Smooth muscle cell (in vitro differentiated cells): ENCODE measurements at regions not wholly inside any gene's neighbourhood (a gene's known extent, or its start where the extent isn't known, plus 50 kb on each side); places are given as distances from the start of the nearest gene placed in this dataset.

Source experiments
- DNase-seq: peaks from one replicate; lab custom pipeline; 2025; ENCODE audit not compliant: unreplicated experiment; lab: John Stamatoyannopoulos, UW
- H2AFZ ChIP-seq: fragments of 200-600 bp; sonication (generic); 2 replicates; pipeline ENCODE4 v1.6.0; 2016; ENCODE audit warnings: antibody characterized with exemption, low read depth, mild to moderate bottlenecking
- H3F3A ChIP-seq: fragments of 200-600 bp; sonication (generic); 2 replicates; pipeline ENCODE4 v1.6.0; 2017; ENCODE audit warnings: antibody characterized with exemption, low read depth
- H3K27ac ChIP-seq: fragments of 200-600 bp; sonication (generic); 2 replicates; pipeline ENCODE4 v1.5.1; 2016; ENCODE audit warnings: low read depth, mild to moderate bottlenecking
- H3K27me3 ChIP-seq: fragments of 200-600 bp; sonication (generic); 2 replicates; pipeline ENCODE4 v1.6.1; 2016; ENCODE audit warnings: low read depth, mild to moderate bottlenecking
- H3K36me3 ChIP-seq: fragments of 200-600 bp; sonication (generic); 2 replicates; pipeline ENCODE4 v1.5.1; 2016; ENCODE audit warnings: low read depth
- H3K4me1 ChIP-seq: fragments of 200-600 bp; sonication (generic); 2 replicates; pipeline ENCODE4 v1.5.1; 2016; ENCODE audit warnings: low read depth
- H3K4me2 ChIP-seq: fragments of 200-600 bp; sonication (generic); 2 replicates; pipeline ENCODE4 v1.6.0; 2016; ENCODE audit warnings: mild to moderate bottlenecking
- H3K4me3 ChIP-seq: fragments of 200-600 bp; sonication (generic); 2 replicates; pipeline ENCODE4 v1.5.1; 2016; ENCODE audit warnings: mild to moderate bottlenecking
- H3K79me2 ChIP-seq: fragments of 200-600 bp; sonication (generic); 2 replicates; pipeline ENCODE4 v1.6.0; 2016; ENCODE audit warnings: low read depth, mild to moderate bottlenecking
- H3K9ac ChIP-seq: fragments of 200-600 bp; sonication (generic); 2 replicates; pipeline ENCODE4 v1.6.0; 2016; ENCODE audit warnings: low read depth
- H3K9me3 ChIP-seq: fragments of 200-600 bp; sonication (generic); replicated peaks from 2 replicates; pipeline ENCODE4 v1.5.1; 2016; ENCODE audit warnings: low read depth
- H4K20me1 ChIP-seq: fragments of 200-600 bp; sonication (generic); 2 replicates; pipeline ENCODE4 v1.6.0; 2016; ENCODE audit warnings: low read depth
- WGBS: methylation state at CpG from one replicate; pipeline ENCODE4 v1.1.7; 2016; ENCODE audit warnings: low lambda C conversion rate; 5-methylcytosine and 5-hydroxymethylcytosine counted together
- TF ChIP-seq, protein P1 (sequence below): fragments of 200-600 bp; sonication (generic); IDR thresholded peaks from 2 replicates; pipeline ENCODE4 v1.5.1; 2017; ENCODE audit warnings: borderline replicate concordance, mild to moderate bottlenecking, antibody characterized with exemption; ENCODE audit not compliant: insufficient read depth, poor library complexity, severe bottlenecking

DNA sequence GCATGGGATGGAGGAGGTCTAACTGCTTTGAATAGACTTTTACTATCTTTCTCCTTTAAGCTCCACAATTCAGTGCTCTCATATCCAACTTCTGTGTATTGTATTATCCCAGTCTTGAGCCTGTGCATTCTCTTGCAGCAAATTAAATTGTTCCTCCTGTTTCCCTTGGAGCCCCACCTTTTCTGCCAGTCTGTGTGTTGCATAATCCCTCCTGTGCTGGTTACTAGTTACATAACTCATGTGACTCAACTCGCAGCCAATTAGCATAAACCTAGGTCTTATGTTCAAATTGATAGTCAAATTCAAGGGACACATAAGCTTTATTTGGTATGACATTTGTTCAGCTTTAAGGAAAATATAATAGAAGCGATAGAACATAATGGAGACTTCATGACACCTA lies 1863.5 kb downstream of the MRPL39 start:
- Histone ChIP-seq H3K36me3 (no peaks in the 10 kb centered on the region), H3K4me3 (no peak overlapping the region), H3K27me3 (no peaks in the 10 kb centered on the region), H3F3A (no peaks in the 10 kb centered on the region), H3K9me3 (peaks cover 2% of the 10 kb centered on the region), H3K4me2 (no peak overlapping the region), H3K27ac (no peak overlapping the region), H3K4me1 (no peaks in the 10 kb centered on the region), H3K79me2 (no peaks in the 10 kb centered on the region), H3K9ac (no peak overlapping the region), H2AFZ (no peak overlapping the region), H4K20me1 (no peaks in the 10 kb centered on the region)
- TF ChIP-seq, protein P1, sequence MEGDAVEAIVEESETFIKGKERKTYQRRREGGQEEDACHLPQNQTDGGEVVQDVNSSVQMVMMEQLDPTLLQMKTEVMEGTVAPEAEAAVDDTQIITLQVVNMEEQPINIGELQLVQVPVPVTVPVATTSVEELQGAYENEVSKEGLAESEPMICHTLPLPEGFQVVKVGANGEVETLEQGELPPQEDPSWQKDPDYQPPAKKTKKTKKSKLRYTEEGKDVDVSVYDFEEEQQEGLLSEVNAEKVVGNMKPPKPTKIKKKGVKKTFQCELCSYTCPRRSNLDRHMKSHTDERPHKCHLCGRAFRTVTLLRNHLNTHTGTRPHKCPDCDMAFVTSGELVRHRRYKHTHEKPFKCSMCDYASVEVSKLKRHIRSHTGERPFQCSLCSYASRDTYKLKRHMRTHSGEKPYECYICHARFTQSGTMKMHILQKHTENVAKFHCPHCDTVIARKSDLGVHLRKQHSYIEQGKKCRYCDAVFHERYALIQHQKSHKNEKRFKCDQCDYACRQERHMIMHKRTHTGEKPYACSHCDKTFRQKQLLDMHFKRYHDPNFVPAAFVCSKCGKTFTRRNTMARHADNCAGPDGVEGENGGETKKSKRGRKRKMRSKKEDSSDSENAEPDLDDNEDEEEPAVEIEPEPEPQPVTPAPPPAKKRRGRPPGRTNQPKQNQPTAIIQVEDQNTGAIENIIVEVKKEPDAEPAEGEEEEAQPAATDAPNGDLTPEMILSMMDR, result no peak
- DNase-seq, result no peak
- WGBS, result 73% methylated on average over 2 of the region's 2 CpGs

DNA sequence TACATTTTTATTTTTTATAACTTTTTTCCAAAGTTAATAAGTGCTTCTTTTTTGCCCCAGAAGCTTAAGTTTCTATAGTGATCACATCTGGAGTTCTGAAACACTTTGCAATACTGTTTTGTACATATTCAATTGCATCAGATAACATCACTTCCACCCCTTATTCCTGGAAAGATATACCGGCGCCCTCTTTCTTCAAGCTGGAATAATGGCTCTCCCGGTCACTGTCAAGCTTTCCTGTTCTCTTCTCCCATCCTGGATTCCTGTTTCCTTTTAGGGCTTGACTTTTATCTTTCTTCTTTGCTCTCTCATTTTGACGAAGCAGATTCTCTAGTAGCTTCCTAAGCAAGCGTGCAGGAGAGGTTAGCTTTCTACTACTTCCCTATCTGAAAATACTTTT lies 1866.8 kb downstream of the MRPL39 start:
- H3K9ac ChIP-seq, result no peak overlapping the region
- no peaks in the 10 kb centered on the region for H3K27me3 ChIP-seq
- H3F3A ChIP-seq, result no peaks in the 10 kb centered on the region
- no peak overlapping the region for H3K4me2 ChIP-seq
- H4K20me1 ChIP-seq, result no peaks in the 10 kb centered on the region
- H3K9me3 ChIP-seq, result no peaks in the 10 kb centered on the region
- no peaks in the 10 kb centered on the region for H3K36me3 ChIP-seq
- DNase-seq, result no peak
- H3K27ac ChIP-seq, result no peak overlapping the region
- H3K4me1 ChIP-seq, result no peaks in the 10 kb centered on the region
- TF ChIP-seq, protein P1, result no peak
- 70% methylated on average over 5 of the region's 5 CpGs for WGBS
- H3K4me3 ChIP-seq, result no peak overlapping the region
- H2AFZ ChIP-seq, result no peak overlapping the region
- H3K79me2 ChIP-seq, result no peaks in the 10 kb centered on the region

DNA sequence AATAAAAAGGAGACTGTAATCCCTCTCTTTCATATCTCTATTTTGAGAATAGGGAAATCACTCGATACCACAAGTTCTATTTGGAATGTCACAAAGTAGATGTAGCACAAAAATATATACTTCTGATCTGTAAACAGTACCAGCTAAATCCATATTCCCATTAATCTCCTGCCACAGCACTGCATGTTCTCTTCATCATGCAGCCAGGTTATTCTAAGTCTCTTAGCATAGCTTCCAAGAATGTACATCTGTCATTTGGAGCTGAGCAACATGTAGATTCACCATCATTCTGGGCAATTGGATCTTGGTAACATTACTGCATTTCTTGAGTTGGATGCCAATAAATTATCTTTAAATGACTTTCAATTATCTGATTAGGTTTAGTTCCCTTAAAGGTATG lies 1874.5 kb downstream of the MRPL39 start:
- Histone ChIP-seq H2AFZ (no peak overlapping the region), H3K27me3 (no peaks in the 10 kb centered on the region), H4K20me1 (no peaks in the 10 kb centered on the region), H3K9ac (no peak overlapping the region), H3F3A (no peaks in the 10 kb centered on the region), H3K4me1 (no peaks in the 10 kb centered on the region), H3K79me2 (no peaks in the 10 kb centered on the region), H3K36me3 (no peaks in the 10 kb centered on the region), H3K27ac (no peak overlapping the region), H3K4me3 (no peak overlapping the region), H3K9me3 (no peaks in the 10 kb centered on the region), H3K4me2 (no peak overlapping the region)
- TF ChIP-seq, protein P1, result no peak
- WGBS, result 72% methylated on average over 1 of the region's 1 CpG
- no peak for DNase-seq

DNA sequence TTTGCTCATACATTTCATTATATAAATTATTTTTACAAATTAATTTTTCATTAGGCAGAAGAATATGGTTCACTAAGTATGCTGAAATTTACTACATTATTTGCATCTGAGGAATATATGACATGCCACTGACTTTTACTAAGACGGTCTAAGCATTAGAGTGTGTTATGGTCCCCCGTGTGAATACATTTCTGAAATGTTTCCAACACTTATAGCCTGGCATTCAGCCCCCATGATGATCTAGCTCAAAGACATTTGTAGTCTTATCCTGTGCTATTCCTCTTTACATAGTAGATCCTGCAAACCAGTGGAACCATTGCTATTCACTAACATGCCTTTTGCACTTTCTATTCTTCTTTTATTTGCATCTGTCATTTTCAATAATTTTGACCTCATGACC lies 1878.0 kb downstream of the MRPL39 start:
- Histone ChIP-seq H2AFZ (no peak overlapping the region), H3K27me3 (no peaks in the 10 kb centered on the region), H4K20me1 (no peaks in the 10 kb centered on the region), H3K27ac (no peak overlapping the region), H3K4me1 (no peaks in the 10 kb centered on the region), H3F3A (no peaks in the 10 kb centered on the region), H3K79me2 (no peaks in the 10 kb centered on the region), H3K9me3 (no peaks in the 10 kb centered on the region), H3K36me3 (no peaks in the 10 kb centered on the region), H3K4me2 (no peak overlapping the region), H3K4me3 (no peak overlapping the region), H3K9ac (no peak overlapping the region)
- TF ChIP-seq, protein P1, result no peak
- DNase-seq, result no peak
- 79% methylated on average over 2 of the region's 2 CpGs for WGBS
